Upper lobe of left lung (tissue), 4 donors: ENCODE measurements at regions not wholly inside any gene's neighbourhood (a gene's known extent, or its start where the extent isn't known, plus 50 kb on each side); places are given as distances from the start of the nearest gene placed in this dataset.

Source experiments
- CTCF ChIP-seq, 6 experiments: fragments of 450-650 bp in 4 of 6; fragments of 200-600 bp in 2 of 6; sonication (generic) in 2 of 6; IDR thresholded peaks; one replicate each; pipeline ENCODE4 v1.5.1; 2016 to 2019; ENCODE audit warnings: antibody characterized with exemption in 6 of 6
- POLR2A ChIP-seq, 4 donors: fragments of 450-650 bp; IDR thresholded peaks; one replicate each; pipeline ENCODE4 v1.5.1; 2016 to 2017; ENCODE audit warnings: antibody characterized with exemption in 4 of 4, mild to moderate bottlenecking in 2 of 4

DNA sequence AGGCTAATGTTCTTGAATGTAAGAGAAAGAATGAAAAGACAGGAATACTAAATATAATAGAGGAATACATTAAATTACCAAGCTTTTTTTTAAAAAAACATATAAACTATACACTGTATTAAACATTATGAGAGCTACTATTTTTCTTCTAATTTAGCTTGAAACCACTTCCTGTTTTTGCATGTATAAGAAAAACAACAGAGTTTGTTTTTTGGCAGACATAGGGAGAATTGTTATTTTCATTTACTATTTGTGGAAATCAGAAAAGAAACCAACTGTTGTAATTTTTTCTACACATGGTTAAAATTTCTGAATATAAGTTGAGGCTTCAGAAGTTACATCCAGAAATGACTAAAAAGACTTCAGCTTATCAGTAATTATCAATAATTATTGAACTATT is 991.8 kb upstream of the GJE1 start:
- TF ChIP-seq CTCF (IDR thresholded peaks at IDR 0.05) (no peak), POLR2A (IDR thresholded peaks at IDR 0.05) (no peak)
